SK-N-SH (cell line): ENCODE measurements at regions not wholly inside any gene's neighbourhood (a gene's known extent, or its start where the extent isn't known, plus 50 kb on each side); places are given as distances from the start of the nearest gene placed in this dataset.

Source experiments
- CTCF ChIA-PET: fragments of 300-600, 350-600 bp; formaldehyde crosslinking; extraction: SDS; loops from one replicate; lab custom pipeline; 2021; lab: Yijun Ruan, JAX
- POLR2A ChIA-PET: fragments of 350-600 bp; sonication (Branson Sonifier 250); formaldehyde crosslinking; extraction: SDS; loops from one replicate; lab custom pipeline; 2020; ENCODE audit warnings: antibody characterized with exemption, inconsistent platforms; lab: Yijun Ruan, JAX
- DNase-seq: peaks from one replicate; pipeline ENCODE4 v3.0.0; 2012
- H2AFZ ChIP-seq: fragments of 200-600 bp; sonication (generic); 2 replicates; pipeline ENCODE4 v1.8.1; 2016; ENCODE audit warnings: antibody characterized with exemption, mild to moderate bottlenecking, low read depth
- H3F3A ChIP-seq: fragments of 200-600 bp; sonication (generic); replicated peaks from 2 replicates; pipeline ENCODE3; 2016; ENCODE audit warnings: antibody characterized with exemption, mild to moderate bottlenecking; ENCODE audit not compliant: insufficient read depth
- H3K27ac ChIP-seq, 2 experiments: fragments of 200-500 bp in 1 of 2; fragments of 200-600 bp in 1 of 2; sonication (Bioruptor generic) in 1 of 2; sonication (generic), shearing (Covaris generic) in 1 of 2; 2 replicates each; pipeline versions ENCODE4 v1.5.1 to v1.6.1; 2014 to 2016; ENCODE audit warnings: low read depth in 2 of 2, inconsistent platforms in 1 of 2, low read length in 1 of 2, mild to moderate bottlenecking in 1 of 2, mixed read lengths in 1 of 2
- H3K27me3 ChIP-seq: fragments of 200-600 bp; sonication (generic), shearing (Covaris generic); 2 replicates; pipeline ENCODE4 v1.6.1; 2016; ENCODE audit warnings: mixed run types; ENCODE audit not compliant: insufficient read depth
- H3K36me3 ChIP-seq, 2 experiments: fragments of 200-500 bp in 1 of 2; fragments of 200-600 bp in 1 of 2; sonication (Bioruptor generic) in 1 of 2; sonication (generic) in 1 of 2; replicated peaks in 1 of 2; 2 replicates each; pipeline versions ENCODE3 to v1.5.1; 2014 to 2016; ENCODE audit warnings: low read length in 1 of 2, mild to moderate bottlenecking in 1 of 2; ENCODE audit not compliant: insufficient read depth in 2 of 2, control insufficient read depth in 1 of 2
- H3K4me1 ChIP-seq, 2 experiments: fragments of 200-500 bp in 1 of 2; fragments of 200-600 bp in 1 of 2; sonication (Bioruptor generic) in 1 of 2; sonication (generic), shearing (Covaris generic) in 1 of 2; 2 replicates each; pipeline versions ENCODE4 v1.5.1 to v1.6.1; 2014 to 2016; ENCODE audit warnings: low read depth in 1 of 2, low read length in 1 of 2, mixed run types in 1 of 2; ENCODE audit not compliant: insufficient read depth in 2 of 2, control insufficient read depth in 1 of 2
- H3K4me2 ChIP-seq: fragments of 200-600 bp; sonication (generic), shearing (Covaris generic); 2 replicates; pipeline ENCODE4 v1.6.1; 2017; ENCODE audit warnings: mixed run types
- H3K4me3 ChIP-seq, 2 experiments: fragments of 200-500 bp in 1 of 2; fragments of 200-600 bp in 1 of 2; sonication (Bioruptor generic) in 1 of 2; sonication (generic), shearing (Covaris generic) in 1 of 2; 2 replicates each; pipeline versions ENCODE4 v1.5.1 to v1.8.1; 2014 to 2016; ENCODE audit warnings: low read depth in 2 of 2, inconsistent platforms in 1 of 2, low read length in 1 of 2, mild to moderate bottlenecking in 1 of 2, mixed read lengths in 1 of 2, moderate library complexity in 1 of 2
- H3K79me2 ChIP-seq: fragments of 200-600 bp; sonication (generic); 2 replicates; pipeline ENCODE4 v1.8.1; 2017; ENCODE audit warnings: mild to moderate bottlenecking; ENCODE audit not compliant: insufficient read depth
- H3K9ac ChIP-seq: fragments of 200-600 bp; sonication (generic); 2 replicates; pipeline ENCODE4 v1.6.1; 2017; ENCODE audit warnings: mixed run types
- H3K9me2 ChIP-seq: fragments of 200-600 bp; sonication (generic); 2 replicates; pipeline ENCODE4 v1.6.1; 2017; ENCODE audit warnings: mixed run types
- H3K9me3 ChIP-seq: fragments of 200-600 bp; sonication (generic); 2 replicates; pipeline ENCODE4 v1.6.1; 2017; ENCODE audit warnings: mixed run types, mild to moderate bottlenecking, moderate library complexity
- H4K20me1 ChIP-seq: fragments of 200-600 bp; sonication (generic); 2 replicates; pipeline ENCODE4 v1.6.1; 2017; ENCODE audit warnings: mild to moderate bottlenecking, mixed run types; ENCODE audit not compliant: insufficient read depth
- CHD2 ChIP-seq: fragments of 150-350 bp; IDR thresholded peaks from 2 replicates; pipeline ENCODE4 v1.6.1; 2018; ENCODE audit warnings: low read length; ENCODE audit not compliant: partially characterized antibody
- FOSL2 ChIP-seq: IDR thresholded peaks from 2 replicates; pipeline ENCODE4 v1.4.0; 2012; ENCODE audit warnings: low read depth, mild to moderate bottlenecking, moderate library complexity, borderline replicate concordance
- FOXJ3 ChIP-seq: sonication (generic); formaldehyde crosslinking; IDR thresholded peaks from 2 replicates; pipeline ENCODE4 v1.5.1; 2020; ENCODE audit warnings: mild to moderate bottlenecking, missing genetic modification reagents
- FOXM1 ChIP-seq: IDR thresholded peaks from 2 replicates; pipeline ENCODE4 v1.4.0; 2012; ENCODE audit warnings: low read depth, mild to moderate bottlenecking
- JUND ChIP-seq: IDR thresholded peaks from 2 replicates; pipeline ENCODE4 v1.4.0; 2012
- NFIC ChIP-seq: IDR thresholded peaks from 2 replicates; pipeline ENCODE4 v1.4.0; 2012; ENCODE audit warnings: borderline replicate concordance
- RAD21 ChIP-seq: IDR thresholded peaks from 2 replicates; pipeline ENCODE4 v1.6.1; 2012; ENCODE audit warnings: mild to moderate bottlenecking, low read length
- SIN3A ChIP-seq: IDR thresholded peaks from 2 replicates; pipeline ENCODE4 v1.6.1; 2012; ENCODE audit warnings: low read depth, mild to moderate bottlenecking, low read length, moderate library complexity, borderline replicate concordance
- TAF1 ChIP-seq: IDR thresholded peaks from 2 replicates; pipeline ENCODE4 v1.6.1; 2012; ENCODE audit warnings: low read depth, mild to moderate bottlenecking, low read length, moderate library complexity, borderline replicate concordance
- TCF12 ChIP-seq: IDR thresholded peaks from 2 replicates; pipeline ENCODE4 v1.4.0; 2012
- TEAD4 ChIP-seq: IDR thresholded peaks from 2 replicates; pipeline ENCODE4 v1.4.0; 2012; ENCODE audit warnings: mild to moderate bottlenecking, borderline replicate concordance; ENCODE audit not compliant: insufficient read depth
- WGBS: methylation state at CpG from one replicate; pipeline ENCODE4 v1.1.6; 2017; ENCODE audit warnings: low lambda C conversion rate; 5-methylcytosine and 5-hydroxymethylcytosine counted together
- TF ChIP-seq, protein P1 (sequence below): IDR thresholded peaks from 2 replicates; pipeline ENCODE4 v1.4.0; 2012; ENCODE audit warnings: low read depth, borderline replicate concordance
- TF ChIP-seq, protein P2 (sequence below): IDR thresholded peaks from 2 replicates; pipeline ENCODE4 v1.6.1; 2012; ENCODE audit warnings: mild to moderate bottlenecking, low read depth, low read length, moderate library complexity
- TF ChIP-seq, protein P3 (sequence below): IDR thresholded peaks from 2 replicates; pipeline ENCODE4 v1.4.0; 2012; ENCODE audit warnings: low read depth, borderline replicate concordance
- TF ChIP-seq, protein P4 (sequence below): IDR thresholded peaks from 2 replicates; pipeline ENCODE4 v1.4.0; 2012; ENCODE audit warnings: low read depth
- TF ChIP-seq, protein P5 (sequence below): fragments of 150-350 bp; IDR thresholded peaks from 2 replicates; pipeline ENCODE4 v1.6.1; 2017; ENCODE audit warnings: antibody characterized with exemption, low read length, low read depth, borderline replicate concordance

DNA sequence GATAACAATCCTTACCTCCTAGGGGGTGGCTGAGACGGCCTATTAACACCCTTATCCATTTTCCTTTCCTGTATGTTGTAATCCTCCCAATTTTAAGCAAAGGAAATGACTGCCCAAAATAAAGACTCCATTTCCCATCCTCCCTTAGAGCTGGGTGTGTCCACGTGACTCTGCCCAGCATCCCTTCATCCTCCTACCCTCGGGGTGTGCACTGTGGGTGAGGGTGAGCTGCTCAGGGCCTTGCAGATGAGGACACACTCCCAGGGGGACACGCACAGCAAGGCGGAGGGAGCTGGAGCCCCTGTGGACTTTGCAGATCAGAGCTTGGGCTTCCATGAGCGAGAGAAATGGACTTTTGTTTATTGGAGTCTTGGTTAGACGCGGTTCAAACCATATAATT, 186.8 kb downstream of the IRF8 start:
- no peaks in the 10 kb centered on the region for H3K79me2 ChIP-seq
- no peak for TF ChIP-seq JUND
- TF ChIP-seq FOSL2: no peak
- TF ChIP-seq TAF1: no peak
- TF ChIP-seq TCF12: no peak
- TF ChIP-seq, protein P1, sequence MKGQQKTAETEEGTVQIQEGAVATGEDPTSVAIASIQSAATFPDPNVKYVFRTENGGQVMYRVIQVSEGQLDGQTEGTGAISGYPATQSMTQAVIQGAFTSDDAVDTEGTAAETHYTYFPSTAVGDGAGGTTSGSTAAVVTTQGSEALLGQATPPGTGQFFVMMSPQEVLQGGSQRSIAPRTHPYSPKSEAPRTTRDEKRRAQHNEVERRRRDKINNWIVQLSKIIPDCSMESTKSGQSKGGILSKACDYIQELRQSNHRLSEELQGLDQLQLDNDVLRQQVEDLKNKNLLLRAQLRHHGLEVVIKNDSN: peak; percentile 47; the same call in 1 of the 2 replicates
- no peak for TF ChIP-seq FOXM1
- no peak for TF ChIP-seq RAD21
- H3K36me3 ChIP-seq: no peaks in the 10 kb centered on the region
- CTCF ChIA-PET: interaction anchor here (1.0 to 1.5 kb wide), 2 partner anchors 13 to 435 kb away, joined by 4 to 6 read pairs; no protein-coding TSS in a partner anchor
- no peaks in the 10 kb centered on the region for H3K9me2 ChIP-seq
- no peaks in the 10 kb centered on the region for H3K4me1 ChIP-seq
- peaks cover 87% of the 10 kb centered on the region for H3K27me3 ChIP-seq
- POLR2A ChIA-PET: no interaction called here
- no peaks in the 10 kb centered on the region for H3K9me3 ChIP-seq
- H4K20me1 ChIP-seq: no peaks in the 10 kb centered on the region
- no peak overlapping the region for H3K4me3 ChIP-seq
- H3K9ac ChIP-seq: no peak overlapping the region
- H3K4me2 ChIP-seq: no peak overlapping the region
- 8% methylated on average over 7 of the region's 8 CpGs for WGBS
- no peak for DNase-seq
- H3F3A ChIP-seq: no peaks in the 10 kb centered on the region
- no peak overlapping the region for H2AFZ ChIP-seq
- no peak overlapping the region for H3K27ac ChIP-seq

DNA sequence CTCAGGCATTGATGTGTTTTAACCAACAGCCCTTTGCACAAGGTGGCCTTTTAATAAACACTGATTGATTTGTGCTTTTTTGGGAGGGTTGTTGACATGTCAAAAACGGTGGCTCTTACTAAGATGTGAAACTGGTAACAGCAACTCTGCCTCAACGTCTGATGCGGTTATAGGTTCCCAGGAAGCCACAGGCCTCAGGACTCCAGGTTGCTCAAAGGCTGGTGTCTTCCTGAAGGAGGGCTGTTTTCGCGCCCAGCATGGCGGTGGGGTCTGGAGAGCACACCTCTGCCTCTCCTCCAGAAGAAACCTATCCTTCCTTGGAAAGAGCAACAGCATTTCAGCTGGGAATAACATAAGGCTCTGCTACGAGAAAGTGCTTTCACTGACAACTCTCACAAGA, 187.5 kb downstream of the IRF8 start:
- no peaks in the 10 kb centered on the region for H3K4me1 ChIP-seq
- no peaks in the 10 kb centered on the region for H3K9me3 ChIP-seq
- H3K9ac ChIP-seq: no peak overlapping the region
- H3F3A ChIP-seq: no peaks in the 10 kb centered on the region
- H4K20me1 ChIP-seq: no peaks in the 10 kb centered on the region
- no peak overlapping the region for H2AFZ ChIP-seq
- no peak overlapping the region for H3K27ac ChIP-seq
- no peak for DNase-seq
- no peaks in the 10 kb centered on the region for H3K36me3 ChIP-seq
- H3K79me2 ChIP-seq: no peaks in the 10 kb centered on the region
- H3K4me2 ChIP-seq: no peak overlapping the region
- TF ChIP-seq TEAD4 (no peak), SIN3A (no peak), NFIC (no peak), FOXJ3 (CRISPR knock-in tag) (no peak), CHD2 (no peak), TCF12 (no peak)
- TF ChIP-seq, protein P2, sequence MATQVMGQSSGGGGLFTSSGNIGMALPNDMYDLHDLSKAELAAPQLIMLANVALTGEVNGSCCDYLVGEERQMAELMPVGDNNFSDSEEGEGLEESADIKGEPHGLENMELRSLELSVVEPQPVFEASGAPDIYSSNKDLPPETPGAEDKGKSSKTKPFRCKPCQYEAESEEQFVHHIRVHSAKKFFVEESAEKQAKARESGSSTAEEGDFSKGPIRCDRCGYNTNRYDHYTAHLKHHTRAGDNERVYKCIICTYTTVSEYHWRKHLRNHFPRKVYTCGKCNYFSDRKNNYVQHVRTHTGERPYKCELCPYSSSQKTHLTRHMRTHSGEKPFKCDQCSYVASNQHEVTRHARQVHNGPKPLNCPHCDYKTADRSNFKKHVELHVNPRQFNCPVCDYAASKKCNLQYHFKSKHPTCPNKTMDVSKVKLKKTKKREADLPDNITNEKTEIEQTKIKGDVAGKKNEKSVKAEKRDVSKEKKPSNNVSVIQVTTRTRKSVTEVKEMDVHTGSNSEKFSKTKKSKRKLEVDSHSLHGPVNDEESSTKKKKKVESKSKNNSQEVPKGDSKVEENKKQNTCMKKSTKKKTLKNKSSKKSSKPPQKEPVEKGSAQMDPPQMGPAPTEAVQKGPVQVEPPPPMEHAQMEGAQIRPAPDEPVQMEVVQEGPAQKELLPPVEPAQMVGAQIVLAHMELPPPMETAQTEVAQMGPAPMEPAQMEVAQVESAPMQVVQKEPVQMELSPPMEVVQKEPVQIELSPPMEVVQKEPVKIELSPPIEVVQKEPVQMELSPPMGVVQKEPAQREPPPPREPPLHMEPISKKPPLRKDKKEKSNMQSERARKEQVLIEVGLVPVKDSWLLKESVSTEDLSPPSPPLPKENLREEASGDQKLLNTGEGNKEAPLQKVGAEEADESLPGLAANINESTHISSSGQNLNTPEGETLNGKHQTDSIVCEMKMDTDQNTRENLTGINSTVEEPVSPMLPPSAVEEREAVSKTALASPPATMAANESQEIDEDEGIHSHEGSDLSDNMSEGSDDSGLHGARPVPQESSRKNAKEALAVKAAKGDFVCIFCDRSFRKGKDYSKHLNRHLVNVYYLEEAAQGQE: no peak
- TF ChIP-seq, protein P1: no peak
- TF ChIP-seq, protein P3, sequence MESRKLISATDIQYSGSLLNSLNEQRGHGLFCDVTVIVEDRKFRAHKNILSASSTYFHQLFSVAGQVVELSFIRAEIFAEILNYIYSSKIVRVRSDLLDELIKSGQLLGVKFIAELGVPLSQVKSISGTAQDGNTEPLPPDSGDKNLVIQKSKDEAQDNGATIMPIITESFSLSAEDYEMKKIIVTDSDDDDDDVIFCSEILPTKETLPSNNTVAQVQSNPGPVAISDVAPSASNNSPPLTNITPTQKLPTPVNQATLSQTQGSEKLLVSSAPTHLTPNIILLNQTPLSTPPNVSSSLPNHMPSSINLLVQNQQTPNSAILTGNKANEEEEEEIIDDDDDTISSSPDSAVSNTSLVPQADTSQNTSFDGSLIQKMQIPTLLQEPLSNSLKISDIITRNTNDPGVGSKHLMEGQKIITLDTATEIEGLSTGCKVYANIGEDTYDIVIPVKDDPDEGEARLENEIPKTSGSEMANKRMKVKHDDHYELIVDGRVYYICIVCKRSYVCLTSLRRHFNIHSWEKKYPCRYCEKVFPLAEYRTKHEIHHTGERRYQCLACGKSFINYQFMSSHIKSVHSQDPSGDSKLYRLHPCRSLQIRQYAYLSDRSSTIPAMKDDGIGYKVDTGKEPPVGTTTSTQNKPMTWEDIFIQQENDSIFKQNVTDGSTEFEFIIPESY: no peak
- TF ChIP-seq, protein P4, sequence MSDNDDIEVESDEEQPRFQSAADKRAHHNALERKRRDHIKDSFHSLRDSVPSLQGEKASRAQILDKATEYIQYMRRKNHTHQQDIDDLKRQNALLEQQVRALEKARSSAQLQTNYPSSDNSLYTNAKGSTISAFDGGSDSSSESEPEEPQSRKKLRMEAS: no peak
- TF ChIP-seq, protein P5, sequence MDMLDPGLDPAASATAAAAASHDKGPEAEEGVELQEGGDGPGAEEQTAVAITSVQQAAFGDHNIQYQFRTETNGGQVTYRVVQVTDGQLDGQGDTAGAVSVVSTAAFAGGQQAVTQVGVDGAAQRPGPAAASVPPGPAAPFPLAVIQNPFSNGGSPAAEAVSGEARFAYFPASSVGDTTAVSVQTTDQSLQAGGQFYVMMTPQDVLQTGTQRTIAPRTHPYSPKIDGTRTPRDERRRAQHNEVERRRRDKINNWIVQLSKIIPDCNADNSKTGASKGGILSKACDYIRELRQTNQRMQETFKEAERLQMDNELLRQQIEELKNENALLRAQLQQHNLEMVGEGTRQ: no peak
- H3K27me3 ChIP-seq: peaks cover 90% of the 10 kb centered on the region
- 14% methylated on average over 7 of the region's 7 CpGs for WGBS
- CTCF ChIA-PET: interaction anchor here (1.5 kb wide), 1 partner anchor 14 kb away, joined by 4 read pairs; no protein-coding TSS in a partner anchor
- POLR2A ChIA-PET: no interaction called here
- no peak overlapping the region for H3K4me3 ChIP-seq
- H3K9me2 ChIP-seq: no peaks in the 10 kb centered on the region
